Panc1 (cell line): ENCODE measurements at regions not wholly inside any gene's neighbourhood (a gene's known extent, or its start where the extent isn't known, plus 50 kb on each side); places are given as distances from the start of the nearest gene placed in this dataset.

Source experiments
- ATAC-seq: fragments of 200-7000 bp; cut with Tn5 transposase; 2 replicates; pipeline ENCODE4 v1.9.1; 2020; ENCODE audit warnings: mild to moderate bottlenecking, moderate library complexity
- BruUV-seq: library from RNA; stranded (reverse); fragments of 400-500 nt; replicated peaks from 2 replicates; lab custom pipeline; 2021; lab: Mats Ljungman, UMichigan
- CTCF ChIA-PET: fragments of 300-600 bp; sonication (Branson Sonifier 250); formaldehyde crosslinking; loops from one replicate; lab custom pipeline; 2022; ENCODE audit warnings: antibody characterized with exemption; lab: Charles Lee
- POLR2A ChIA-PET: fragments of 300-600 bp; sonication (Branson Sonifier 250); formaldehyde crosslinking; loops from one replicate; lab custom pipeline; 2022; ENCODE audit warnings: antibody characterized with exemption; lab: Charles Lee
- DNase-seq: peaks from one replicate; pipeline ENCODE4 v3.0.0-alpha.2; 2010; ENCODE audit warnings: low read depth, low spot score
- H3K27ac ChIP-seq: 2 replicates; pipeline ENCODE4 v1.5.1; 2011; ENCODE audit warnings: mild to moderate bottlenecking, low read length, inconsistent platforms
- H3K27me3 ChIP-seq: fragments of 200-500 bp; sonication (Bioruptor generic); 2 replicates; pipeline ENCODE4 v1.6.0; 2014; ENCODE audit warnings: low read length, inconsistent platforms; ENCODE audit not compliant: control insufficient read depth, insufficient read depth
- H3K36me3 ChIP-seq: fragments of 200-500 bp; sonication (Bioruptor generic); 2 replicates; pipeline ENCODE4 v1.5.1; 2014; ENCODE audit warnings: inconsistent platforms, mild to moderate bottlenecking, low read length, moderate library complexity; ENCODE audit not compliant: control insufficient read depth, insufficient read depth
- H3K4me1 ChIP-seq: 2 replicates; pipeline ENCODE4 v1.5.1; 2011; ENCODE audit warnings: inconsistent platforms, mild to moderate bottlenecking, low read length, moderate library complexity; ENCODE audit not compliant: control insufficient read depth, insufficient read depth
- H3K4me3 ChIP-seq, 2 experiments: 2 replicates each; pipeline ENCODE4 v1.5.1; 2011 to 2012; ENCODE audit warnings: low read depth in 2 of 2, low read length in 2 of 2, mild to moderate bottlenecking in 2 of 2, inconsistent platforms in 1 of 2, moderate library complexity in 1 of 2
- H3K9me3 ChIP-seq: fragments of 200-500 bp; sonication (Bioruptor generic); 2 replicates; pipeline ENCODE4 v1.5.1; 2014; ENCODE audit warnings: low read depth, mild to moderate bottlenecking, inconsistent platforms, low read length, moderate library complexity; ENCODE audit not compliant: control insufficient read depth, insufficient read depth
- POLR2AphosphoS5 ChIP-seq: IDR thresholded peaks from 2 replicates; pipeline ENCODE4 v1.6.1; 2012; ENCODE audit warnings: mild to moderate bottlenecking, low read depth, low read length, moderate library complexity
- SIN3A ChIP-seq: IDR thresholded peaks from 2 replicates; pipeline ENCODE4 v1.6.1; 2012; ENCODE audit warnings: low read depth, mild to moderate bottlenecking, low read length, moderate library complexity, borderline replicate concordance; ENCODE audit not compliant: insufficient read depth
- TCF7L2 ChIP-seq: IDR thresholded peaks from 2 replicates; pipeline ENCODE4 v1.6.1; 2011; ENCODE audit warnings: mild to moderate bottlenecking, low read depth, low read length, inconsistent platforms
- in situ Hi-C: cut with HindIII; loops from 2 replicates; pipeline ENCODE4 v1.10.0; 2016; ENCODE audit warnings: low sequenced_read_pairs, low pct_unique_long_range_greater_than_20kb
- intact Hi-C: fragments of 100-400 bp; cut with micrococcal nuclease; formaldehyde crosslinking; loops from one replicate; pipeline ENCODE4 v1.10.0; 2022; ENCODE audit not compliant: unreplicated experiment
- TF ChIP-seq, protein P1 (sequence below): fragments of 450-650 bp; IDR thresholded peaks from 2 replicates; pipeline ENCODE4 v1.5.1; 2017; ENCODE audit warnings: mild to moderate bottlenecking
- TF ChIP-seq, protein P2 (sequence below), 2 experiments: IDR thresholded peaks; 2 replicates each; pipeline ENCODE4 v1.6.1; 2011 to 2012; ENCODE audit warnings: low read depth in 2 of 2, control low read depth in 1 of 2, low read length in 1 of 2, mild to moderate bottlenecking in 1 of 2, moderate library complexity in 1 of 2; ENCODE audit not compliant: insufficient read depth in 1 of 2

GRCh38 chr14:34134484-34134883 is 183.6 kb upstream of the EGLN3 start:
- H3K9me3 ChIP-seq, result no peaks in the 10 kb centered on the region
- intact Hi-C loops, result no loop called here

DNA sequence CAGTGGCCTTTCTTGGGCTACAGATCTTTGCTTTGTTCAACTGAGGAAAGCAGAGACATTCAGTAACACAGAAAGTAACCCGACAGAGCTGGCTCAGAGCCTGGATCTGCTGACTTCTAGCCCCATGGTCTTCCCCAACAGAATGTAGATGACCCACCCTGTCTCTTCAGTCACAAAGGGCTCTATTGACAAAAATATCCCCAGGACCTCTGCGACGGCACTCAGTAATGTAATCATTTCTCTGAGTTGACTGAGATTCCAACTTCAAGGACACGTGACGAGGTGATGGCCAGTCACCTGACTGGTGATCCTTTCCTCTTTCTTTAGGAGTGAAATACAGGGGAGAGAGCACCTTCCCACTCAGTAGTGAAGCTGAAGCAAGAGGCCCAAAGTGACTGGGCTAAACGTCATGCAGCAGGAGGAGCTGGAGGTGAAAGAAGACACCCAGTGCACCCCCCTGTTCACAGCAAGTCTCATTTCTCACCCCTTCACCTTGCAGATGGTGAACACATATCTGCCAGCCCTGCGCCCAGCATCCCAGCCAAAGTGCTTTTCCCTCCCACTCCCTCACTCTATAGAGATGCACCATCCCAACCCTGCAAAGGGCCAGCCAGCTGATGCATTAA is 179.2 kb upstream of the EGLN3 start:
- TF ChIP-seq, protein P1, sequence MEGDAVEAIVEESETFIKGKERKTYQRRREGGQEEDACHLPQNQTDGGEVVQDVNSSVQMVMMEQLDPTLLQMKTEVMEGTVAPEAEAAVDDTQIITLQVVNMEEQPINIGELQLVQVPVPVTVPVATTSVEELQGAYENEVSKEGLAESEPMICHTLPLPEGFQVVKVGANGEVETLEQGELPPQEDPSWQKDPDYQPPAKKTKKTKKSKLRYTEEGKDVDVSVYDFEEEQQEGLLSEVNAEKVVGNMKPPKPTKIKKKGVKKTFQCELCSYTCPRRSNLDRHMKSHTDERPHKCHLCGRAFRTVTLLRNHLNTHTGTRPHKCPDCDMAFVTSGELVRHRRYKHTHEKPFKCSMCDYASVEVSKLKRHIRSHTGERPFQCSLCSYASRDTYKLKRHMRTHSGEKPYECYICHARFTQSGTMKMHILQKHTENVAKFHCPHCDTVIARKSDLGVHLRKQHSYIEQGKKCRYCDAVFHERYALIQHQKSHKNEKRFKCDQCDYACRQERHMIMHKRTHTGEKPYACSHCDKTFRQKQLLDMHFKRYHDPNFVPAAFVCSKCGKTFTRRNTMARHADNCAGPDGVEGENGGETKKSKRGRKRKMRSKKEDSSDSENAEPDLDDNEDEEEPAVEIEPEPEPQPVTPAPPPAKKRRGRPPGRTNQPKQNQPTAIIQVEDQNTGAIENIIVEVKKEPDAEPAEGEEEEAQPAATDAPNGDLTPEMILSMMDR, result no peak
- Histone ChIP-seq H3K4me1 (no peaks in the 10 kb centered on the region), H3K36me3 (no peaks in the 10 kb centered on the region), H3K27me3 (no peaks in the 10 kb centered on the region), H3K9me3 (no peaks in the 10 kb centered on the region), H3K4me3 (no peak overlapping the region), H3K27ac (no peak overlapping the region)
- ChIA-PET POLR2A (no interaction called here), CTCF (no interaction called here)
- no peak for DNase-seq
- in situ Hi-C loops, result no loop called here
- BruUV-seq, result no TSS peak
- intact Hi-C loops, result loop anchor here (10.0 kb wide), 1 partner anchor 95 kb away; no protein-coding TSS in a partner anchor
- no peak for ATAC-seq

More at GRCh38 chr14:34134484-34134883, 183.6 kb upstream of the EGLN3 start:
- Histone ChIP-seq H3K27me3 (no peaks in the 10 kb centered on the region), H3K36me3 (no peaks in the 10 kb centered on the region), H3K27ac (no peak overlapping the region), H3K4me1 (no peaks in the 10 kb centered on the region), H3K4me3 (no peak overlapping the region)
- ChIA-PET CTCF (no interaction called here), POLR2A (no interaction called here)
- BruUV-seq, result no TSS peak
- ATAC-seq (no peak), DNase-seq (no peak)
- TF ChIP-seq TCF7L2 (no peak), POLR2AphosphoS5 (no peak), SIN3A (no peak)
- TF ChIP-seq, protein P2, sequence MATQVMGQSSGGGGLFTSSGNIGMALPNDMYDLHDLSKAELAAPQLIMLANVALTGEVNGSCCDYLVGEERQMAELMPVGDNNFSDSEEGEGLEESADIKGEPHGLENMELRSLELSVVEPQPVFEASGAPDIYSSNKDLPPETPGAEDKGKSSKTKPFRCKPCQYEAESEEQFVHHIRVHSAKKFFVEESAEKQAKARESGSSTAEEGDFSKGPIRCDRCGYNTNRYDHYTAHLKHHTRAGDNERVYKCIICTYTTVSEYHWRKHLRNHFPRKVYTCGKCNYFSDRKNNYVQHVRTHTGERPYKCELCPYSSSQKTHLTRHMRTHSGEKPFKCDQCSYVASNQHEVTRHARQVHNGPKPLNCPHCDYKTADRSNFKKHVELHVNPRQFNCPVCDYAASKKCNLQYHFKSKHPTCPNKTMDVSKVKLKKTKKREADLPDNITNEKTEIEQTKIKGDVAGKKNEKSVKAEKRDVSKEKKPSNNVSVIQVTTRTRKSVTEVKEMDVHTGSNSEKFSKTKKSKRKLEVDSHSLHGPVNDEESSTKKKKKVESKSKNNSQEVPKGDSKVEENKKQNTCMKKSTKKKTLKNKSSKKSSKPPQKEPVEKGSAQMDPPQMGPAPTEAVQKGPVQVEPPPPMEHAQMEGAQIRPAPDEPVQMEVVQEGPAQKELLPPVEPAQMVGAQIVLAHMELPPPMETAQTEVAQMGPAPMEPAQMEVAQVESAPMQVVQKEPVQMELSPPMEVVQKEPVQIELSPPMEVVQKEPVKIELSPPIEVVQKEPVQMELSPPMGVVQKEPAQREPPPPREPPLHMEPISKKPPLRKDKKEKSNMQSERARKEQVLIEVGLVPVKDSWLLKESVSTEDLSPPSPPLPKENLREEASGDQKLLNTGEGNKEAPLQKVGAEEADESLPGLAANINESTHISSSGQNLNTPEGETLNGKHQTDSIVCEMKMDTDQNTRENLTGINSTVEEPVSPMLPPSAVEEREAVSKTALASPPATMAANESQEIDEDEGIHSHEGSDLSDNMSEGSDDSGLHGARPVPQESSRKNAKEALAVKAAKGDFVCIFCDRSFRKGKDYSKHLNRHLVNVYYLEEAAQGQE (IDR thresholded peaks at IDR 0.05; ENCODE audit: insufficient read depth in 1 of 2, low read depth in 2 of 2, low read length in 1 of 2), result no peak
- TF ChIP-seq, protein P1, result no peak
- in situ Hi-C loops, result no loop called here
